ENCODE measurements at regions not wholly inside any gene's neighbourhood (a gene's known extent, or its start where the extent isn't known, plus 50 kb on each side); places are given as distances from the start of the nearest gene placed in this dataset.
"Not testable (repeated sequence)": the region's sequence is repeated elsewhere in the genome, so short reads cannot be mapped to it uniquely, and the experiment has no call there.

DNA sequence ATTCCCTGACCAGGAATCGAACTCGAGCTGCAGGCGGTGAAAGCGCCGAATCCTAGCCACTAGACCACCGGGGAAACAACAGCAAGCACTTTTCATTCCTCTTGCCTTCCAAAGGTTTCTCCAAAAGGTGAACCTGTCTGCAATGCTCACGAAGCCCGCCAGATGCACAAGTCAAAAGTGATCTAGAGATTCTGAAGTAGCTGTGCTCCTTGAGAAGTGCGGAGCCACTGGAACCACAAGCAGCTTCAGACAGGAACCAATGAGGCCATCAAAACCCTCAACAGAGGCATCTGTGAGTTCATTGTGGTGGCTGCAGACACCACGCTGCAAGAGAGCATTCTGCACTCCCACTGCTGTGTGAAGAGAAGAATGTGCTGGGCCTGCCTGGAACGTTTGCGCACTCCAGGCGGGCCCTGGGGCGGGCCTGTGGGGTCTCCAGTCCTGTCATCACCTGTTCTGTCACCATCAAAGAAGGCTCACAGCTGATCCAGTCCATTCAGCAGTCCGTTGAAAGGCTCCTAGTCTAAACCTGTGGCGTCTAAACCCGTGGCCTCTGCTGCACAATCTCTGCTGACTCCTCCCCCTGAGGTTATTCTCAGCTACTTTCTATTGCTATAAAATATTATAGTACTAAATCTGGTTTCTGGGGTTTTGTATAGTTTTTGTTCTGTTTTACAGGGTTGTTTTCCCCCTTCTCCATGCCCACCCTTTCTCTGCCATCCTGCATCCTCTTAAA, 89.5 kb upstream of the FCGR1A start:
- not testable (repeated sequence) for DNase-seq (ENCODE audit: insufficient read length, low spot score); FAIRE-seq

DNA sequence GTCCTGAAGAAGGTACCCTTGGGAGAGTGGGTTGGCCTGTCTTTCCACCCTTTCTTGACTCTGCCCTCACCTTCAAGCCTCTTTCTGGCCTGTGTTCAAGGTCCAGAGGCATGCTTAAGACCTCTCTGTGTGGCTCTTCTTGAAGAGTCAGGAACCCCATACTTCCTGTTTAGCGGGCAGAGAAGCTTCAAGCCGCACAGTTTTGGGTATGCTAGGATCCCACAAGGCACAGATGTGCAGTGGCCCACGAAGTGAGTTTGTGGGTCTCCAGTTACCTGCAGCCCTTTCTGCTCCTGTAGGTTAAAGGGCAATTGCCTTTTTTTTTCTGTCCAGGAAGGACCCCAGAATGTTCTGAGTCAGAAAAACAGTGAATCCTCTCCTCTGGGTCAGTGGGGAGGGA, 87.4 kb upstream of the FCGR1A start:
- not testable (repeated sequence) for DNase-seq (ENCODE audit: insufficient read length, low spot score); FAIRE-seq

DNA sequence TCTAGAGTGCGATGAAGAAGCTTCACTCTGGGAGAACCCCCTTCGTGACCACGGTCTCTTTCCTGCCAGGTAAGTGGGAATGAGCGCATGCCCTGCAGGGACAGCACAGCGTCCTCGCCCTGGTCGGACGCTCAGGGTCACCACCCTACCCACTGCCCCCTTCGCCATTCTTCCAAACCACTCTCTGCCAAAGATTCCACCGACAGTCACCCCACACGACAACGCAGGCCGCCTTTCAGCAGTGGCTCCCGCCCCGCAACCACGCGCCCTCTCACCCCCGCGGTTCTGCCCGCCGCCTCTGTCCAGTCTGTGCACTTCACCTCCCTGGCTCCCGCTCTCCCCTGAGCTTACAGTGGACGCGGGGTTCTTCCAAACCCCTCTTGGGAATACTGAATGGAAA, 82.3 kb upstream of the FCGR1A start:
- DNase-seq (ENCODE audit: insufficient read length, low spot score); FAIRE-seq: not testable (repeated sequence)

DNA sequence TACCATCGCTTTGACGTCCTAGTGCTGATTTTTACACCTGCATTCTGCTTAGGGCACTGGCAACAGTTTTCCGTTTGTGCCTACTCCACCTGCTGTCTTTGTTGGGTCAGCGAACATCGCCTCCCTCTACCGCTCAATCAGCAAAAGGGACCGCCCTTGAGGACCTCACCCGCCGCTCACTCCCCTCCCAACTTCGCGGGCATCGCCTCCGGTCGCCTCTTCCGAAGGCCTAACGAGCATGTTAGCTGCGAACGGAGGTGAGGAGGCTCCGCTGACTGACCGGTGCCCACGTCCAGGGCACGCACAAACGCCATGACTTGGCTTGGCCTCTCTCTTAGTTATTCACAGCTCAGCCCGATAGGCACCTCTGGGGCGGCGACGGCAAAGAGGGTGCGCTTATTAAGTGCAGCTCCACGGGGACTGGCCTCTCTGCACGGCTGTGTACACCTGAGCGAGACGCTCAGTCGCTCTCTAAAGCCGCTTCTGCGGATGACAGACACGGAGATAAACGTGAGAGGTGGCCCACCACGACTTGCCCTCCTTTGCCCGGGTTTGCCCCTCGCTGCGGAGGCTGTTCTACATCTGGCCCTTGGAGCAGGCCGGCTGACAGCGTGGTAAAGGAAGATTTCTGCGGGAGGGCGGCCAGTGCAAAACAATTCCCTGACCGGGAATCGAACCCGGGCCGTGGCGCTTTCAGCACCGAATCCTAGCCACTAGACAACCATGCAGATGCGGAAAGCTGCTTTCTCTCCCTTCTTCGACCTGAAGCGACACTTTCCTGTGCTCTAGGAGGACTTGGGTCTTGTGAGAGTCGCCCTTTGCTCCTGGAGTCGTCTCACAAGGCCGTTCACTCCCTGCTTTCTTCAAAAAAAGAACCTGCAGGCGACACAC, 81.6 kb upstream of the FCGR1A start:
- DNase-seq (ENCODE audit: insufficient read length, low spot score); FAIRE-seq: not testable (repeated sequence)

DNA sequence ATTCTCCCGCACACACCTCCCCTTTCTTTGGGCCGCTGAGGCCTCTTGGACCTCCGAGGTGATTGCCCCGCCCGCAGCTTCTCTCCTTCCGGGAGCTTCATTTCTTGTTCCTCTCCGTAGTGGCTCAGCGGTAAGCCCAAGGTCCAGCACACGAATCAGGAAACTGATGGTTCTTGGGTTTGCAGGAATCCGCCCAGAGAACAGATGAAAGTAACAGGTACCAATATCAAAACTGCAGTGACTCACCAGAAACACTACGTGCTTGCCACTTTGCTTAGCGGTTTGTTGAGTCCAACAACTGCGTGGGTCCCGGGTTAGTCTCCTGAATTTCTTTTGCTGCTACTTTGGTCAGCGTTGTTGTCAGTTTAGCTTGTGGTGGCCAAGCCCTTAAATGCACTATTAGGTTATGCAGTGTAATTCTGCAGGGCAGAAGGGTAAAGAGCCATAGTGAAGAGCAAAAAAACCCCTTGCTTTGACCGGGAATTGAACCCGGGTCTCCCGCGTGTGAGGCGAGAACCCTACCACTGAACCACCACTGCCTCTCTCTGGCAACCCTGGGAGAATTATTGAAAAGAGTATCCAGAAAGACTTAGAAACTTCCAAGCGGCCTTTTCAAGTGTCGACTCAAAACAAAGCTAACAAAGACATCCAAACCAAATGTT, 74.2 kb upstream of the FCGR1A start:
- not testable (repeated sequence) for FAIRE-seq; DNase-seq (ENCODE audit: insufficient read length, low spot score)

DNA sequence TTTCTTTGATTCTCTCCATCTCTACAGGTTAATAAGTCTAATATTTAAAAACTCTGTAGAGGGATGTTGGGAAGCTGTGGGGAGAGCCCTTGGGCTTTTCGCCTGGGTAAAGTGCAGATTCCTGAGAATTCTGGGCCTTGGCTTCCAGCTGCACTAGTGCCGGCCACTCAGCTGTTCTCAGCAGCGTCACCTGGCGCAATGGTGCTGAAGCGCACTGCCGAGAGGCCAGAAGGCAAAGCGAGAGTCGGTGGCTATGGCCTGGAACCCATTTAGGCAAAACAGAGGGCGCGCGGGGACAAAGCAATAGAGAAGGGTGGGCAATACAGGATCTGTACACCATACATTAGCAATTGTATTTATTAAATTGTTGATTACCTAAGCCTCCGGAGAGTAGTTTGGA, 70.8 kb upstream of the FCGR1A start:
- DNase-seq (ENCODE audit: insufficient read length, low spot score); FAIRE-seq: not testable (repeated sequence)

DNA sequence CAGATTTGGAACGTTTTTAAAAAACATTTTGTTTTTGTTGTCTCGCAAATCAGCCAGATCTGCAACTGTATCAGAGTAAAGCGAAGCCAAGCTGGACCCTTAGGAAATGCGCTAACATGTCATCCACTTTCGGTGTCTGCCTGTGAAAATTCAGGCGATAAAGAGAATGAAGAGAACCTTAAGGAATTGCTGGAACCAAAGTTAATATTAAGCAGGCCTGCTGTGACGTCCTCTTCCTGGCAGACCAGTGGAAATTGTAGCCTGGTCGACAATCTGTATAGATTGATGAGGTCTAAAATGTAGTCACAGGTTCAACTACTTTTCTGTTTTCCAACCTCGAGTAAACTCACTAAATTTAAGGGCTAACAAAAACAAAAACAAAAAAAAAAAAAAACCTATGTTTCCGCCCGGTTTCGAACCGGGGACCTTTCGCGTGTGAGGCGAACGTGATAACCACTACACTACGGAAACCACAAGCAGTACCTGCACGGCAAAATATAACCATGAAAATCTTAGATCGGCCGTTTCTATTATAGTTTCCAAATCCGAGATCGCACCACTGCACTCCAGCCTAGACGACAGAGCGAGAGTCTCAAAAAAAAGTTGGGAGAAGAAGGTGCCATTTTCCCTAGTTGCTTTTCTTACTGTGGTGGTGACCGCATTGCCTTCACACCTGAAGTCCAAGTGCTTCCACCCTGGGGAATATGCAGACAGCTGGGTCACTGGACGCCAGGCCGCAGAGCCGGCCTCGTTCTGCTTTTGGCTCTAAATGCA, 70.2 kb upstream of the FCGR1A start:
- not testable (repeated sequence) for DNase-seq (ENCODE audit: insufficient read length, low spot score); FAIRE-seq

DNA sequence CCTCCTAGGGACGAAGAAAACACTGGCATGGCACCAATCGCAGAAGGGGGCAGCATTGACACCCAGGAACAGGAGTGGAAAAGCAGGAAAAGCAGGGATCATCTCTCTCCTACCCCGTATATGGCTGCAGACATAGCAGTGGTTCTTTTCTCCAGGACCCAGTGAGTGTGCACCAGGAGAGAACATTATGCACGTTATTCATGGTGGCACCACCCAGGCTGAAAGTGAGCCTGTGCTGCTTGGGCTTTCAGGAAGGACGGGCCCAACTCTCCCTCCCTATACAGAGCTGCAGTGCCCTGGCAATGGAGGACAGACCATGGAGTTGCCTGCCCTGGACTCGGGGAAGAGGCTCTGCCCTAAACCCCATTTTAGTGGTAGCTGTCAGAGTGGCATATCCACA, 69.0 kb upstream of the FCGR1A start:
- FAIRE-seq; DNase-seq (ENCODE audit: insufficient read length, low spot score): not testable (repeated sequence)

DNA sequence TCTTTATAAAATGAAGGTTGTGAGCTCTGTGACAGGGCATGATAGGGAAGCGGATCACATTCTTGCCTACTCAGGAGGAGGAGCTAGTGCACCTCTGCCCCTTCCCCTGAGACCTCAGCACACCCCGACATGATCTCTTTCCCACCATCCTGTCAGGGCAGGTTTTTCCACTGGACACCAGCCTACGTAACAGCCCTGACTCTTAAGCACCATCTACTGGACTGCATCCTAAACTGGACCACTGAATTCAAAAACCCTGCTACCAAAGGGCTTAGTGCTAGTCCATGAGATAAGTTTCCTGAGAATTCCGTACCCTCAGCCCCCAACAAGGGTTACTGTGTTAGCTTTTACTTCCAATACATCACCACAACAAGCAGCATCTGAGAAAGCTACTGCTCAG, 68.5 kb upstream of the FCGR1A start:
- DNase-seq (ENCODE audit: insufficient read length, low spot score); FAIRE-seq: not testable (repeated sequence)

DNA sequence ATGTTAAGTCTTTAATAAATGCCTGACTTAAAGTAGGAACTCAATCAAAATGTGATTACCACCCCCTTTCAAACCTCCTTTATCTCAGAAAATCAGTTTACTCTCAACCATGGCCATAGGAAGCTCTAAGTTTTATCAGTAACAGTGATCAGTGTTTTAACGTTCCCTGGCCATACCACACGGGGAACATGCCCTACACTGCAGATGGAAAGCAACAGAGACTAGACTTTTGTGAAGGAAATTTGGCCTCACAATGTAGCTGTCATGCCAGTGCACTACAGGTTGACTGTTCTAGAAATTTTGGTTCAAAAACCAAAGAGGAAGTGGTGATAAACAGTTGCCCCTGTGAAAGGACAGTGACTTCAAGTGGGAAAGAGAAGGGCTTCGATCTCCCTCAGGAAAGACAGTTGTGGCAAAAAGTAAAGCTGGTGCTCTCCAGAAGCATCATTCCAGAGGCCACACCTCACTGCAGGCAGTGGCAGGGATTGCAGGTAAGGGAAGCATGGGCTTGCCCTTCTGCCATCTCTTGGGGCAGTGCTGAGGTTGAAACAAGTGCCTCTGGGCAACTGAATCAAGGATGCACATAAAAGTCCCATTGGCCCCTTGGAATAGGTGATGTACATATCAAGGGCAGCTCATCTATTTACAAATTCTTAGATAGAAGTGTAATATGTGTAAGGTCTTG, 57.7 kb upstream of the FCGR1A start:
- not testable (repeated sequence) for DNase-seq (ENCODE audit: insufficient read length, low spot score); FAIRE-seq

DNA sequence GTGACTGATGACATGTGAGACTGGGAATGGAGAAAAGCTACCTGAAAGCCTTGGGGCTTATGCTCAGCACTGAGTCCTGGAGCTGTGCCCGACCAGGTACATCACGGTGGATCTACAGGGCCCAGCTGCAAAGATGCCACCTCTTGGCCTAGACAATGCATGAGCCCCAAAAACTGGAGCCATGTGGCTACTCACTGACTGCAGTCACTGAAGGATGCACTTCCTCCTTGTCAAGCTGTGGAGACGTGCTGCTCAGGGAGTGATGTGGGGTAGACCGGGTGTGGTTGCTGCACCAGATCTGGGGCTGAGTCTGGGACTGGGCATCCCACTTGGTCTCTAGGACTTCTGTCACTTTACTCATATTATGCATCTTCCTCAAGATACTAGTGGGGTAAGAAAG, 55.8 kb upstream of the FCGR1A start:
- DNase-seq (ENCODE audit: insufficient read length, low spot score); FAIRE-seq: not testable (repeated sequence)

DNA sequence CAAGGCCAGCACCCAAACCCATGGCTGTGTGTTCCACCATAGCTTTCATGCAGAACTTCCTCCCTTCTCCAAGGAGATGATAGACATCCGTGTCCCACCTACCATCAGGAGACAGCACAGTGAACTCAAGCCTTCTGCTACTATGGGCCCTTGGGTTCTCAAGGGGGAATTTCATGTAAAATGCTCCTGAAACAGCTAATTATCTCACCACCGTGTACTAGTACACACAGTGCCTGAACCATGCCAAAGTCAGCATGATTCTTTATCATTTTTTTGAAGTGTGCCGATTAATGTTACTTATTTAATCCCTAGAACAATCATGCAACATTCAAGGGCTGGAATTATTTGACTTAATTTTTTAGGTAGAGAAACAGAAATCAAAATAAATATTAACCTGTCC, 53.9 kb upstream of the FCGR1A start:
- not testable (repeated sequence) for FAIRE-seq

More for the DNA sequence above, 53.9 kb upstream of the FCGR1A start:
- DNase-seq (ENCODE audit: insufficient read length, low spot score): not testable (repeated sequence)

Data from D721Med (cell line).